Activated CD4-positive, alpha-beta T cell treated with anti-CD3 and anti-CD28 coated beads, Interleukin-2, Interleukin-4, amounts not matched to agents 100 ng/mL and 50 ng/mL, durations not matched to agents 16 hours and 8 hours (primary cell): ENCODE measurements at regions not wholly inside any gene's neighbourhood (a gene's known extent, or its start where the extent isn't known, plus 50 kb on each side); places are given as distances from the start of the nearest gene placed in this dataset.
"Not testable (repeated sequence)": the region's sequence is repeated elsewhere in the genome, so short reads cannot be mapped to it uniquely, and the experiment has no call there.

Source experiments
- DNase-seq: peaks from one replicate; pipeline ENCODE4 v3.0.0-alpha.2; 2020; ENCODE audit warnings: low spot score

DNA sequence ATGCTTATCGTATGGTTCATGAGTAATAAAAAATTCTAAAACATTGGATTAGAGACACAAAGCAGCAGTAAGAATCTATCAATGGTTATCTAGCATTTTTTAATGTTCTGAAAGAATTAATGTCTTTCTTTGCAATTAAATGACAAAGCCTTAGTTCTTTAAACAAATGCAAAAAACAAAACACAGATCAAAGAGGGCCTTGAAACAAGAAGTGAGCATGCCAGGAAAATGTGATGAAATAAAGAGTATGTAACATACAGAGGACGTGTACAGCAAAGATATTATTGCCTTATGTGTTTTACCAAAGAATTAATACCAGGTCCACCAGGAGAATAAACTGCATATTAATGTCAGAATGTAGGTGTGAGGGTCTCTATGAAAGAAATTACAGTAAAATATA lies 812.3 kb upstream of the GRAMD2B start:
- DNase-seq, result no peak

DNA sequence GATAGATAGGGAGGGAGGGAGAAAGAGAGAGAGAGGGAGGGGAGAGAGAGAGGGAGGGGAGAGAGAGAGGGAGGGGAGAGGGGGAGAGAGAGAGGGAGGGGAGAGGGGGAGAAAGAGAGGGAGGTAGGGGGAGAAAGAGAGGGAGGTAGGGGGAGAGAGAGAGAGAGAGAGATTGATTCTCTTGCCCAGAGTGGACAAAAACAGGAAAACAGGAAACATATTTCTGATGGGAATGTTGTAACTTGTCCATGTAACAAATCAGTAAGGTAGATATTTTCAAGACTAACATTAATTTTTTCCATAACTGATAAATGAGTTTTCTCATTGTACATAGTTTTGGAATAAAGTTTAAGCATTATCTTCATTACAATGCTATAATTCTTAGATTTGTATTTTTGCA lies 811.7 kb upstream of the GRAMD2B start:
- no peak for DNase-seq

DNA sequence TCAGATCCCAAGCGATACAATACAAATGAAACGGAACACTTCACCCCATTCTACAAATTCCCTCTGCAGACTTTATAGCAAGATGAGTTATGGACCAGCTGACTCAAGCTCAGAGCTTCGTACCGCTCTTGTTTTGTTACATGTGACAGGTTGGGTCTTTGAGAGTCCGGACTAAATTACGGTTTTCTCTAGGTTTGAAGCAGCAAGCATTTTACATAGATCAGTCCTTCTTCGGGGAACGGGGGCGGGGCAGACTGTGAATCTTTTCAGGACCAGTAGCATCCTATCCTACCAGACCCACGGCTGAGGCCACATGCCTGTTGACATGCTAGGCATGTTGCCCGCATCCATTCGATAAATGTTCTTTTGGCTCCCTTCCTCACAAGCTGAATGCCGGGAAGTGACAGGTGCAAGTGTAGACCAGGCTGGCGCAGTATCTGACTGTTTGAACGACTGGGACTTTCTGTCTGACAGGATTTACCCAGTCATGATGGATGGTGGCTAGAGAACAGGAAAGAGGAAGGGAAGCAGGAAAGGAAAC lies 811.0 kb upstream of the GRAMD2B start:
- DNase-seq, result no peak

DNA sequence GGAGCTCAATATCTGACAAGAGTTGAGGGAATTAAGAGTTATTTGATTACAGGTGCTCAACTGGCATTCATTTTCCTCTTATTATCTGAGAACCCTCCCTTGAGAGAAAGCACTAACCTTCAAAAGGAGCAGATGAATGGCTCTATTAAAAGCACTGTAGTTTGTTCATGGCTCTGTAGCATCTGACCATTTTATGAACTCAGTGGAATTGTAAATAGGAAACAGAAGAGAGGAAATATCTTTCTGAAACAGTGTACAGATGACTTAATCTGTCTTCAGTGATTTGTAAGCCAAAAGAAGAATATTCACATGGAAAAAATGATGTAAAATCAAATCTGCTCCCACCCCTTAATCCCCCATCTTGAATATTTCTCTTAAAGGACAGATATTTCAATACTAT lies 810.4 kb upstream of the GRAMD2B start:
- DNase-seq, result no peak

DNA sequence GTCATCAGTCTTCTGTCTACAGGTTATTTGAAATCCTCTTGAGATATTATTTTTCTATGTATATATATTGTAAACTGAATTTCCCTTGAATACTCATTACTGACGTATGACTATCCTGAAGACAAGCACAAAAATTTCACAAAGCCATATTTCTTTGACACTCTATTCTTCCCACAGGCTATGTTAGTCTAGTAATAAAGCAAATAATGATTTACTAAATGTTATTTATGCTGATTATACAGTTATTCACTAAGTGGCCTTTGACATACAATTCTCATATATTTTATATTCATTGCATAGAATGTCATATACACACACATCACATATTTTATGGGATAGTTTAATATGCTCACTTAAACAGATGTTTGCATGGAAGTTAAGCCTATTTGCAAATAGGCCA lies 793.0 kb upstream of the GRAMD2B start:
- no peak for DNase-seq

DNA sequence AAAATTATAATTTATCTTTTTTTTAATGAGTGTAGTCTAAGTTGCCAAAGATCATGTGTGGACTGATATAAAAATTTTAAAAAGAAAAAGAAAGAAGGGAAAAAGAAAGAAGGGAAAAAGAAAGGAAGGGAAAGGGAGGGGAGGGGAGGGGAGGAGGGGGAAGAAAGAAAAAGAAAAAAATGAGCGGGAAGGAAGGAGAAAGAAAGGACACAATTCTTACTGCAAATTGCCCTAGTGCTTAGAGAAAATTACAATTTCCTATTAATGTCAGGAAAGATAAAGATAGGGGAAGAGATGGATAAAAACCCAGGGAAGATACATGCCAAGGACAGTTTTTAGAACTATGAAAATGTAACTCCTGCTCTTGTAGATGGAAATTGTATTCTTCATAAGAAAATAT lies 789.7 kb upstream of the GRAMD2B start:
- no peak for DNase-seq

DNA sequence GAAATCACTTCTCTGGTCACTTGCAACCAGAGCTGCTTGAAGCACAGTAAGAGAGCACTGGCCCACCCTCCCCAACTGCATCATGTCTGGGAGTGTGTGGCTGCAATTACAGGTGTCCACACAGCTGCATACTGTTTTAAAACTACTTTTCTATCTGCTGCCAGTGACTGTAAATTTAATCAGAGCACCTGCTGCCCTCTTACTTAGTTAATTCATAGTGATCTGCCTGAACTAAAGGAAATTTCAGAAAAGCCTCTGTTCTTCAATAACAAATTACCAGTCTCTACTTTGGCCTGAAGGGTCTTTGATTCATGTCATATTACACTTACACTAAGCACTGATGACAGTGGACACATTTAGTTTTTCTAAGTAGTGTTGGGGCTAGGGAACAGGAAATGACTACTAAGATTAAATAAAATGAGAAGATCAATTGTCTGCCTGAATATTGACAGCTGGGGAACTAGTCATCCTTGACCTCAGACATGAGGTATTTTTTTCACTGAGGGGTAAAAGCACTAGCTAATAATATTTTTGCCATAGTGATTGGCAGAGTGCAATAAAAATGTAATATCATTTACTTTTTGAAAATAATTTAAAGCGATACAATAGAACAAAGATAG lies 788.9 kb upstream of the GRAMD2B start:
- DNase-seq, result no peak

DNA sequence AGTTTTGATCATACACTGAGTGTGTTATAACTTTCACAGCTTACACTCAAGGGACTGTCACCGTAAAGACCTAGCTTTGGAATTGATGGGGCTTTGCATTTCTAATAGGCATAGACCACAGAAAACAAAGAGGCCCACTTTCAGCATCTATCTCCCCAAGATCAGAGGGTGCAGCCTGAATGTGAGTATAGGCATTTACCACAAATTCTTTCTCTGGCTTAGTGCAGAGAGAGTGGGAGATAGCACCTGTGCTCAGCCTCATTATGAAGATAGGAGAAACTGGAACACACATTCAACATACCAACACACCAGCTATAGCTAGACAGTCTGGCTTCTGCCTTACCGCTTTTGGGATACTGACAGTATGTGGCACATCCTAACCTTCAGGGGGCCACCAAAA lies 783.4 kb upstream of the GRAMD2B start:
- no peak for DNase-seq

DNA sequence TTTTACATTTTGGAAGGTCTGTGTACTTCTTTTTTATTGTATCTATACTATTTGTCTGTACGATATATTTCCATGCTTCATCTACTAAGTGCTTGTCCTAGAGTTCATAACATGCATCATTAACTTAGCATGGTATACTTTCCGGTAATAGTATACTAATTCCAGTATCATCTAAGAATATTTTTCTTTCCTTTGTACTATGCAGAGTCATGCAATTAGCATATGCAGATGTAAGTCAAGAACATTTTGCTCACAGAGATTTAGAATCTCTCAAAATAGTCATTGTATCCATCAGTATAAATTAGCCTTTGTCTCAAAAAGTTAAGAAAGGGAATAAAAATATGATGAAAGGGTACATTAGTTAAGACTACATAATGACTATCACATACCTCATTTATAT lies 770.4 kb upstream of the GRAMD2B start:
- DNase-seq, result no peak

DNA sequence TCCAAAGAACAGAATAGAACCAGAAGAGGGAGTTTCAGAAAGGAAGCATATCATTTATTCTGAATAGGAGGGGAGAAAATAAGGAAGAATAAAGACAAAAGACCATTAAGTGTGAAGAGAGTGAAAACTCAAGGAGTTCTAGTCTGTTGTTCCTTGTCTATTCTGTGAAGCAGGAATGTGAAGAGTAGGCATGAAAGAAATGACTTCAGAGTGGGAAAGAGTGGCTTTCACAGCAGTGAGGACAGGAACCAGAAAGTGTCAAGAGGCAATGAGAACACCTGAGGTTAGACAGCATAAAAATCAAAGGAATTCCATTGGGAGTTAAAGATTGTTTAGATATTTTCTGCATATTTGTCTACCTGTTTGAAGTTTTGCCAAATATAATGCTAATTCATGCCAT lies 768.8 kb upstream of the GRAMD2B start:
- no peak for DNase-seq

DNA sequence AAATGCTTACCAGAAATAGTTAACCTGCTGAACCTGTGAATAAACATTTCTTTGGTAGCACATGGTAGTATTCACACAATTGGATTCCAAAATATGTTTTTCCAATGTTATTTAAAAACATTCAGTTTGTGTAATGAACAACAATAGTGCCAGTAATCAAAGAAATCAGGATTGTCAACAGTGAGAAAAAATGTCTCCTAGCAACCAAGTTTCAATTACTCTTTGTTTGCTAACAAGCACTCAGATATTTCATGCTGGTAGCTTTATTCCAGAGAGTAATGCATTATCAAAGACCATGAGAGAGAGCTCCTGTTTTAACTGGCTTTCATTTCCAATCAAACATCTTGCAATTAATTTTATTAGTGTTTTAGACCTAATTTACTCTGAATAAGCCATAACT lies 768.1 kb upstream of the GRAMD2B start:
- no peak for DNase-seq

DNA sequence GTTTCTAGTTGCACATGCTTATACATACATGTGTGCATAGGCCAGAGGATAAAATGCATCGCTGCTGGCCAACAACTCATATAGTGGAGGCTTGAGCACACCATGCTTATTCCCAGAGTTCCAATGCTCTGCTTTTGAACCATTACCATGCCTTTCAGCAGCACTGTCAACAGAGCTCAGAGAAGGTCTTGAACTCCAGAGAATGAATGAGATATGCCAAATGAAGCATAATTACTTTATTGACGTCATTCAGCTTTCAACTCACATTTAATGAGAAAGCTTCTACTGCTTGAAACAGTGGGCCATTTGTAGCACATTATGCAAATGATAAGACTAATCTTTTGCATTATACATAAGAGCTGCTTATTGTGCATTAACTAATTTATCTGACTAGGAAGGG lies 765.3 kb upstream of the GRAMD2B start:
- DNase-seq, result no peak

DNA sequence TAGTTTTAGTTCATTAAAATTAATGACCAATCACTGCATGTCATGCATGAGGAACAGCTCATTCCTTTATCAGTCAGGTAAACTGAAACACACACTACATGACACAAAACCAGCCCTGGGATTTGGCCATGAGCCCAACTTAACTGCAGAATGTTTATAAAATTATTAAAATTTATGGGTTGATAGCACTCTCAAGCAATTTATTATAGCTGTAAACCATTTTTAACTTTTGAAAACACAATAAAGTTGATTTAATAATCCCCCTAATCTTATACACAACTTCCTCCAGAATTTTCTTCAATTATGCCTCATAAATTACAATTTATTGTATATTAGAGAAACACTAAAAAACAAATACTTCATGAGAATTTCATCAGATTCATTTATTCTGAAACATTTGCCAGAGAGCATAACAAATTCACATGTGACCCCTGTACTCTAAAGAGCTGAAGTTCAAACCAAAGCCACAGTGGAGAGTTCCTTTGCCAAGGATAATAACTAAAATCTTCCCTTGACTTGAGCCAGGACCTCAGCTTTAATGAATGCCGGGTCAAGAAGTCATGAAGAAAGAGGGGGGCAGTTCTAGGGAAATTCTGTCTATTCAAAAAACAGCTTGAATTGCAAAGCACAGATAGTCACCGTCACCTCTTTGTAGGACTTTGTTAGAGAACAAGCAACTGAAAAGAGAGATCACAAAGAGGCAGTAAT lies 763.7 kb upstream of the GRAMD2B start:
- no peak for DNase-seq

DNA sequence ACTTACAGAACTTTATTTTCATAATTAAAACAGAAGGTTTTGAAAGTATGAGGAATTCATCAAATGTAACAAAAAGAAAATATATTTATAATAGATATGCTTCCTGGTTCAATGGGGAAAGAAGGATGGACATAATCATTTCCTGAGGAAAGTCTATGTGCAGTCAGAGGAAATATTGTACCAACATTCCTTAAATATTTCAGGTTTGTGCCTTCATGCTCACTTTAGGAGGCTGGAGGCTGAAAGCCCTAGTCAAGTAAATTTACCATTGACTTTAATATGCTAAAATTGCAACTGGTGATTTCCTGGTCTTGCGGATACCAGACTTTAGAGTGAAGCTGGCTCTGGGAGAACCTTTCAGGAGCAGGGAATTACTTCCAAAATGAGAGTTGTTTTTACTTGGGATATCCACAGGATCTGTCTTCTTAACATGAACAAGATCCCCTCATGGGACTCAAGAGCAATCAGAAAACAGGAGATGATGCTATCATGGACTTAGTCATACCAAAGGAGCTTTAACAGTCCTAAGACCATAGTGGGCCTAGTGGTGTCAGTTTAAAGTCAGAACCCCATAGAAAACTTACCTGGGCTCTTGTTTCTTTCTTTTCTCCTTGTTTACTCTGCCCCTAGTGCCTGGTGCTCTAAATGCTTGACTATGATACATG lies 762.8 kb upstream of the GRAMD2B start:
- DNase-seq, result no peak

DNA sequence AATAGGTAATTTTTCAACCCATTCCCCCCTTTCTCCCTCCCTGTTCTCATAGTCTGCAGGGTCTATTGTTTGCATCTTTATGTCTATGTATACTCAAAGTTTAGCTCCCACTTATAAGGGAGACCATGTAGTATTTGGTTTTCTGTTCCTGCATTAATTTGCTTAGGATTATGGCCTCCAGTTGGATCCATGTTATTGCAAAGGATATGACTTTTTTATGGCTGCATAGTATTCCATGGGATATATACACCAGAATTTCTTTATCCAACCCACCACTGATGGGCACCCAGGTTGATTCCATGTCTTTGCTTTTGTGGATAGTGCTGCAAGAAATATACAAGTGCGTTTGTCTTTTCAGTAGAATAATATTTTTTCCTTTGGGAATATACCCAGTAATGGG lies 761.6 kb upstream of the GRAMD2B start:
- DNase-seq, result no peak

DNA sequence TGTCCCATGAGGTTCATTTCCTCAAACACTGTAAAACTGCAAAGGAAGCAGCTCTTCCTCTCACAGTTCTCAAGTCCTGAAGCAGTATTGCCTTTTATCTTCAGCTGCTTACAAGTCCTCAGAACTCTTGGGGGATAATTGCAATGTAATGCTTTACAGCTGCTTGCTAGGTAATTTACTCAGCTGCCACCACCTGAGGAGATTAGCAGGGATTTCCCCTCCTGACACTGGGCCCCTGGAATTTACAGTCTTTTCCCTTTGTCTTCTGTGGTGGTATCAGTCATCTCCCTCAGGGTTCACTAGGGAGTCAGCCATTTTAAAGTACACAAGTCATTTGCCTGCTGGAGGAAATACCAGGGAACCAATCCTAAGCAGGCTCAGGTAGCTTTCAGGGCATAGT lies 754.3 kb upstream of the GRAMD2B start:
- DNase-seq, result no peak

DNA sequence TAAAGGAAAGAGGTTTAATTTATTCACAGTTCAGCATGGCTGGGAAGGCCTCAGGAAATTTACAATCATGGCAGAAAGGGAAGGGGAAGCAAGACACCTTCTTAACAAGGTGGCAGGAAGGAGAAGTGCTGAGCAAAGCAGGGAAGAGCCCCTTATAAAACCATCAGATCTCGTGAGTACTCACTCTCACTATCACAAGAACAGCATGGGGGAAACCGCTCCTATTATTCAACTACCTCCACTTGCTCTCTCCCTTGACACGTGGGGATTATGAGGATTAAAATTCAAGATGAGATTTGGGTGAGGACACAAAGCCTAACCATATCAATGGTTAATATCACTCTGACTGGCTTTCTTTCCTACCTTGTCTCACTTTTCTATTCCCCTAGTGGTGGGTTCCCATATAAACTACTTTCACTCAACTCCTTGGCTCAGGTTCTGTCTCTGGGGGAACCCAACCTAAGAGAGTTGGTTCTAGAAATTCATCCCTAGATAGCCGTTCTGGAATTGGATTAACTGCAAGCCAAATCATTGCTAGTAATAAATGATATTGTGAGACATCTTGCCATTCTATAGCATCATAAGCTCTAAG lies 749.8 kb upstream of the GRAMD2B start:
- no peak for DNase-seq

DNA sequence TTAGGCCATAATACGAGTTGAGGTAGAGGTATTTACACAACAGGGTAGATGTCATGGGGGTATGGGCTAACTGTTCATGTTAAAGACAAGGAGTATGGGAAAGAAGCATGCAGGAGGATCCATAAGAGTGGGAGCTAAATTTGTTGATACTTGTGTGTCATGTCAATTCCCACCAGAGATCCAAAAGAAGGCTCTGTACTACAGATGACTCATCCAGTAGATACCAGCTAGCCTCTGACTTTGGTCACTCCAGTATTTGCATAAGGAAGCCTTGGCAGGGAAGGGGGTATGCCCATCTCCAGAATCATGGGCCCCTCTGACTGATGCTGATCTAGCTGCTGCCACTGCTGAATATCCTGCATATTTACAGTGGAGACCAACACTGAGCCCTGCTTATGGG lies 743.7 kb upstream of the GRAMD2B start:
- no peak for DNase-seq

DNA sequence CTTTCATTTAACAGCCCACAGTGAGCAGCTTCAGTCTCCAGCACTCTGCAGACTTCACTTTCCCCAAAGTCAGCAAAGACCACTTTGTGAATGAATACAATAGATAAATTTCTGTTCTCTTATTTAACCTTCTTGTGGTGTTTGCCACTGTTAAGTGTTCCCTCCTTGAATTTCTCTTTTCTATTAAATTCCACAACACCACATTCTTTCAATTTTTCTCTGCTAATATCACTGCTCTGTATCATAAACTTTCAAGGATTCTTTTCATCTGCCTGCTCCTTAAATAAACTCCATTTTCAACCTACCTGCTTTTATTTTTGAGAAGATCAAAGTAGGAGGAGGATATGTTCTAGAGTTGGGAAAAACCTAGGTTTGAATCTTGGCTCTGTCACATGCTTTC lies 739.5 kb upstream of the GRAMD2B start:
- no peak for DNase-seq

DNA sequence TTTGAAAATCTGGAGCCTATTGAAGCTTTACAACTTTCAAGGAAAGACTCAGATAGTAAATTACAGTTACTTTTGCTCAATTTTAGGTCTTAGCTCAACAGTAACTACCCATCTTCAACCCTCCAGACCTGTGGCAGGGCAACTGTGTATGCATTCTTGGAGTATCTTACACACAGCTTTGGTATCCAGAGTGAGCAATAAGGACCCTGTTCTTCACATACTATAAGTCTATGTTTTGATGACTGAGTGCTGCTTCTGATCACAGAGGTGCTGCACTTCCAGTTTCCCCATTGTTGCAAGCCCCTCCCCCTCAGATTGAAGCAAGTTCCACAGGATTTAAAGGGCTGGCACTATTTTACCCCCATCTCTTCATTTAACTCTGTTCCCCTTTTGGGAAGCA lies 737.4 kb upstream of the GRAMD2B start:
- DNase-seq, result no peak

DNA sequence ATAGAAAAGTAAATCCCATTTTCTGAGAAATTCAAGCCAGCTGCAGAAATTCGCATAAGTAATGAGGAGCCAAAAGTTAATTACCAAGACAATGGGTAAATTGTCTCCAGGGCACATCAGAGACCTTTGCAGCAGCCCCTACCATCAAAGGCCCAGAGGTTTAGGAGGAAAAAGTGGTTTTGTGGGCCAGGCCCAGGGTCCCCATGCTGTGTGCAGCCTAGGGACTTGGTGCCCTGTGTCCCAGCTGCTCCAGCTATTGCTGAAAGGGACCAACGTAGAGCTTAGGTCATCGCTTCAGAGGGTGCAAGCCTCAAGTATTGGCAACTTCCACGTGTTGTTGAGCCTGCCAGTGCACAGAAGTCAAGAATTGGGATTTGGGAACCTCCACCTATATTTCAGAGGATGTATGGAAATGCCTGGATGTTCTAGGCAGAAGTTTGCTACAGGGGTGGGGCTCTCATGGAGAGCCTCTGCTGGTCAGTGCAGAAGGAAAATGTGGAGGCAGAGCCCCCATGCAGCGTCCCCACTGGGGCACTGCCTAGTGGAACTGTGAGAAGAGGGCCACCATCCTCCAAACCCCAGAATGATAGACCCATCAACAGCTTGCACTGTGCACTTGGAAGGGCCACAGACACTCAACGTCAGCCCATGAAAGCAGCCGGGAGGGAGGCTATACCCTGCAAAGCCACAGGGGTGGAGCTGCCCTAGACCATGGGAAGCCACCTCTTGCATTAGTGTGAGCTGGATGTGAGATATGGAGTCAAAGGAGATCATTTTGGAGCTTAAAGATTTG lies 731.3 kb upstream of the GRAMD2B start:
- not testable (repeated sequence) for DNase-seq

DNA sequence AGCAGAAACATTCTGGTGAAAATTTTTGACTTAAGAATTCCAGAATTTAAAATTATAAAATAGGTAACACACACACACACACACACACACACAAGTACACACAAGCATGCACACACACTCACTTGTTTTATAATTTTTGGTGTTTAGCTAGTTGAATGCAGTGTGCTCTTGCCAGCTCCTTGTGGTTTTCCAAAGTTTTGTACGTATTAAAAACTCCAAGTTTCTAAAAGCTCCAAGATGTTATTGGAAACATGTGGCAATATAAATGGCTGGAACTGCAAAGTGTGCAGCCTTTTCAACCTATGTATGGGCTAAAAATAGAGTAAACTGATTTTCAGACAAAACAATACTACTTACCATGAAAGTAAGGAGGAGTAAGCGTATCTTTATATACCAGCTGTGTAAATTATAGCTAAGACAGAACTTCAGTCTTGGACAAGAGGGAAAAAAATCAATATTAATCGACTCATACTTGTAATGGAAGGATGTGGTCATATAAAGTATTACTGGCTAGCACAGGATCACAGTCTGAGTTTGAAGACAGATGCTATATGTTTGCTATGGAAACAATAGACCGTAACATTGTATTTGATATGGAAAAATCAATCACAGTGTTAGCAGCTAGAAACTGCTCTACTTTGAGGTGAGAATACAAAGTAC lies 727.1 kb upstream of the GRAMD2B start:
- no peak for DNase-seq
